Heart right ventricle (tissue), 16 donors: ENCODE measurements at regions not wholly inside any gene's neighbourhood (a gene's known extent, or its start where the extent isn't known, plus 50 kb on each side); places are given as distances from the start of the nearest gene placed in this dataset.

ENCODE experiments used
- ATAC-seq, 8 donors: fragments of 200-7000 bp; cut with Tn5 transposase; one replicate each; pipeline ENCODE4 v1.9.1; 2020; ENCODE audit warnings: mild to moderate bottlenecking in 8 of 8, moderate library complexity in 8 of 8, moderate number of reproducible peaks in 1 of 8
- DNase-seq, 2 donors: peaks; one replicate each; pipeline ENCODE4 v3.0.0-alpha.2; 2020
- H3K27ac ChIP-seq, 10 donors: fragments of 200-600 bp; sonication (generic) in 2 of 10; one replicate each; pipeline versions ENCODE4 v1.5.0 to v1.8.0; 2020 to 2022; ENCODE audit warnings: mild to moderate bottlenecking in 3 of 10
- H3K27me3 ChIP-seq, 7 donors: fragments of 200-600 bp; one replicate each; pipeline ENCODE4 v1.8.0; 2021 to 2022; ENCODE audit warnings: mild to moderate bottlenecking in 2 of 7
- H3K36me3 ChIP-seq, 9 donors: fragments of 200-600 bp; sonication (generic) in 1 of 9; one replicate each; pipeline versions ENCODE4 v1.5.0 to v1.8.0; 2020 to 2022; ENCODE audit warnings: mild to moderate bottlenecking in 2 of 9
- H3K4me1 ChIP-seq, 9 donors: fragments of 200-600 bp; sonication (generic) in 1 of 9; one replicate each; pipeline versions ENCODE4 v1.5.0 to v1.8.0; 2020 to 2022; ENCODE audit warnings: mild to moderate bottlenecking in 4 of 9
- H3K4me3 ChIP-seq, 10 donors: fragments of 200-600 bp; sonication (generic) in 2 of 10; one replicate each; pipeline versions ENCODE4 v1.5.0 to v1.8.0; 2020 to 2022; ENCODE audit warnings: mild to moderate bottlenecking in 7 of 10, moderate library complexity in 2 of 10
- H3K9me3 ChIP-seq, 11 donors: fragments of 200-600 bp in 10 of 11; sonication (generic) in 2 of 11; one replicate each; pipeline versions ENCODE4 v1.5.0 to v1.8.0; 2013 to 2022; ENCODE audit warnings: mild to moderate bottlenecking in 2 of 11, control low read depth in 1 of 11, moderate library complexity in 1 of 11
- WGBS, 2 donors: extraction: QIAGEN DNeasy Blood & Tissue Kit; methylation state at CpG; one replicate each; pipeline ENCODE4 v1.1.7; 2013; ENCODE audit warnings: inconsistent platforms in 1 of 2; 5-methylcytosine and 5-hydroxymethylcytosine counted together
- intact Hi-C, 10 donors: fragments of 100-400 bp; cut with DNase I; formaldehyde crosslinking; loops; one replicate each; pipeline versions ENCODE4 v1.11.1 to v1.14.2; 2022
- TF ChIP-seq, protein P1 (sequence below), 9 donors: fragments of 200-600 bp; sonication (generic) in 2 of 9; IDR thresholded peaks; one replicate each; pipeline versions ENCODE4 v1.5.0 to v1.8.0; 2021 to 2022; ENCODE audit warnings: antibody characterized with exemption in 9 of 9, mild to moderate bottlenecking in 5 of 9, moderate library complexity in 1 of 9
- donor health status: Arrhythmogenic right ventricular cardiomyopathy.
- donor health status: ischemic (EF 13 %, LVEDD 7.1; RV severe dilation, severe dysfunction).
- donor health status: healthy with polysubstance abuse.
- donor health status: DM: no; HTN: yes; CAD: no.
- donor health status: DM: no; HTN: no; CAD: no.
- donor health status: ischemic (EF 25% LVEDD 6.9; RV normal size, moderate dysfunction).
- donor health status: ischemic (EF 25% LVEDD 5.7; RV mildly dilated, moderate dysfunction).
- donor health status: healthy.
- donor health status: DM: yes; HTN: yes; CAD: no.
- donor health status: Ischemic cardiomyopathy.
- donor health status: ischemic (EF 35%, LVEDD 5.7; RV mildly dilated, moderate dysfunction).
- donor health status: nonischemic (EF 11% LVEDD 7.7; RV severe dilation, severe dysfunction).
- donor health status: DM: yes; HTN: yes; CAD: no.
- donor health status: PGD.
- donor health status: ischemic (EF 29% LVEDD 5.4; RV normal size, mild dysfunction).
- donor health status: nonischemic (EF 23%, LVEDD 6.1; RV moderate dilation, normal function).

DNA sequence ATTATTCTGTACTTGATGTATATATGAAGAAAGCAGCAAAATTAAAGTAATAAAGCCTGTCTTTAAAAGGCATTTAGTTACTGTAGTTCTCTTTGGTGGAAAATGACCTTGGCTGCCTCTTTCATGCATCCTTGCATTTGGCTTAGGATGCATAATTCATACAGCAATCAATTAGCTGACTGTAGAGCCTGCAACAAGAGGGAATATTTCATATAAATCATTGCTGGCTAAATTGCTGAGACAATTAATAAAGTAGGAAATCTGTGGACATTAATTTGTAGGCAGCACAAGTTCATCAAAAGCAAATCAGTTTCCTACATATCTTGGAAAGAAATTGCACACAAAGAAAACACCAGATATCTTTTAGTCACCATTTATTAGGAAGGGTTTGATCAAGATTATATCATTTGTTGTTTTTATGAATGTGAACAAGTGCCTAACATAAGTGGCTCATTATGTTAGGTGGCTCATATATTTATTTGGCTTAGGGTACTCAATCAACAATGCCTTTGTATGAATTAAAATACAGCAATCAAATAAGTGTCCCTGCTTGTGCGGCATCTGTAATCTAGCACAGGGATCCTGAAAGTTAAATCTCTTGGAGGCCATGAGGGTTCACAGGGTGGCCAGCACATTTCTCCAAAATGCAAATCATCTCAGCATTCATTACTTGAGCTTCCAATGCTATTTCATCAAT, 220.4 kb upstream of the SPOPL start:
- WGBS, 2 donors = 100% methylated on average over 1 of the region's 1 CpG

DNA sequence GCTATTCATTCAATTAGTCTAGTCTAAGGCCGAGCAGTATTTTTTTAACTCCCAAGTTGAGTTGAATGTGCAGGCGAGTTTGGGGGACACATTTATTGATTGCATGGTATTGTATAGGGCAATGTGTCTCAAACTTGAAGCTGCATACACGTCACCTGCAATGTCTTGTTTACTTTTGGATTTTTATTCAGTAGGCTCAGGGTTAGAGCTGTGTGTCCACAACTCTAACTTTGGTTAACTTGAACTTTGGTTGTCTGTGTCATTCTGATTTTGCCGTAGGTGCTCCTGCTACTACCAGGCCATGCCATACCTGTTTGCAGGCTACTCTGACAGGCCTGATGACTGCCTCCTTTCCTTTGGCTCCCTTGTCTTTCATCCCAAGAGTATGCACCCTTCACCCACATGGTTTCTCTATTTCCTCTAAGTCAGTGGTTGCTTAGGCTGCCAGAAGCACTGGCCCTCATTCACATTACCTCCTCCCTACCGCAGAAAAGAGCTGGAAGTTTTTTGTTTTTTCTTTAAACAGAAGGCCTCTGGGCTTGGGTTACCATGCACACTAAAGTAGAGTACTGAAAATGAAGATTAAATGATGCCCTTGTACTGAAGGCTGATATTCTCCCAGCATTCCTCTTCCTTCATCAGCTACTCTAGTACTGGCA, 219.4 kb upstream of the SPOPL start:
- H3K27me3 ChIP-seq = no peaks in the 10 kb centered on the region

More for the DNA sequence above, 220.4 kb upstream of the SPOPL start:
- Histone ChIP-seq H3K9me3 (peaks cover 0 to 10% (median 3%) of the 10 kb centered on the region in 11 donors), H3K27ac (no peak overlapping the region), H3K36me3 (no peaks in the 10 kb centered on the region), H3K4me3 (no peak overlapping the region), H3K27me3 (no peaks in the 10 kb centered on the region), H3K4me1 (no peaks in the 10 kb centered on the region)
- ATAC-seq (no peak), DNase-seq (no peak)
- intact Hi-C loops = no loop called here
- TF ChIP-seq, protein P1, sequence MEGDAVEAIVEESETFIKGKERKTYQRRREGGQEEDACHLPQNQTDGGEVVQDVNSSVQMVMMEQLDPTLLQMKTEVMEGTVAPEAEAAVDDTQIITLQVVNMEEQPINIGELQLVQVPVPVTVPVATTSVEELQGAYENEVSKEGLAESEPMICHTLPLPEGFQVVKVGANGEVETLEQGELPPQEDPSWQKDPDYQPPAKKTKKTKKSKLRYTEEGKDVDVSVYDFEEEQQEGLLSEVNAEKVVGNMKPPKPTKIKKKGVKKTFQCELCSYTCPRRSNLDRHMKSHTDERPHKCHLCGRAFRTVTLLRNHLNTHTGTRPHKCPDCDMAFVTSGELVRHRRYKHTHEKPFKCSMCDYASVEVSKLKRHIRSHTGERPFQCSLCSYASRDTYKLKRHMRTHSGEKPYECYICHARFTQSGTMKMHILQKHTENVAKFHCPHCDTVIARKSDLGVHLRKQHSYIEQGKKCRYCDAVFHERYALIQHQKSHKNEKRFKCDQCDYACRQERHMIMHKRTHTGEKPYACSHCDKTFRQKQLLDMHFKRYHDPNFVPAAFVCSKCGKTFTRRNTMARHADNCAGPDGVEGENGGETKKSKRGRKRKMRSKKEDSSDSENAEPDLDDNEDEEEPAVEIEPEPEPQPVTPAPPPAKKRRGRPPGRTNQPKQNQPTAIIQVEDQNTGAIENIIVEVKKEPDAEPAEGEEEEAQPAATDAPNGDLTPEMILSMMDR (IDR thresholded peaks at IDR 0.05) = no peak

DNA sequence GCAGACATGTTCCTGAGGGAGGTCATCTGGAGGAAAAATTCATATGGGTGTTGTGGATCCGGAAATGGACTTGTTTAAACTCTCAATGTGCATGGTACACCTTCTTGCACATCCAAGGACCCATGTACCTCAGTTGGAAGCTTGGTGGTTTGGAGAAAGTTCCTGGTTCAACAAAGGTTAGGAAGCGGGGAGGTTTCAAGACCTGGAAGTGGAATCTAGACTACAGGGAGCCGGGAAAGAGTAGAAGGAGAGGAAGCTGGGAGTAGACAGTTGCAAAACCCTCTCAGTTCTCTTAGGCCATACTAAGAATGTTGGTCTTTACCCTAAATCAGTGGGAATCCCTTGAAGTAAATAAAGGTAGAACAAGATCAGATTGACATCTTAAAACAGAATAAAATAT, 209.8 kb upstream of the SPOPL start:
- no peaks in the 10 kb centered on the region for H3K36me3 ChIP-seq
- peaks cover 0 to 5% (median 0%) of the 10 kb centered on the region in 11 donors for H3K9me3 ChIP-seq
- intact Hi-C loops = no loop called here
- no peak for ATAC-seq
- no peaks in the 10 kb centered on the region for H3K4me1 ChIP-seq
- H3K4me3 ChIP-seq = no peak overlapping the region
- no peak overlapping the region for H3K27ac ChIP-seq
- WGBS, 2 donors = 93 to 95% methylated on average over 3 of the region's 3 CpGs
- DNase-seq = no peak
- TF ChIP-seq, protein P1 (IDR thresholded peaks at IDR 0.05) = no peak
- no peaks in the 10 kb centered on the region for H3K27me3 ChIP-seq

More for the DNA sequence above, 219.4 kb upstream of the SPOPL start:
- ATAC-seq = no peak
- H3K9me3 ChIP-seq = peaks cover 0 to 20% (median 3%) of the 10 kb centered on the region in 11 donors
- no peaks in the 10 kb centered on the region for H3K4me1 ChIP-seq
- H3K36me3 ChIP-seq = no peaks in the 10 kb centered on the region
- TF ChIP-seq, protein P1 (IDR thresholded peaks at IDR 0.05) = no peak
- no peak for DNase-seq
- H3K4me3 ChIP-seq = no peak overlapping the region
- 94 to 96% methylated on average over 5 of the region's 5 CpGs for WGBS, 2 donors
- intact Hi-C loops = no loop called here
- H3K27ac ChIP-seq = no peak overlapping the region

DNA sequence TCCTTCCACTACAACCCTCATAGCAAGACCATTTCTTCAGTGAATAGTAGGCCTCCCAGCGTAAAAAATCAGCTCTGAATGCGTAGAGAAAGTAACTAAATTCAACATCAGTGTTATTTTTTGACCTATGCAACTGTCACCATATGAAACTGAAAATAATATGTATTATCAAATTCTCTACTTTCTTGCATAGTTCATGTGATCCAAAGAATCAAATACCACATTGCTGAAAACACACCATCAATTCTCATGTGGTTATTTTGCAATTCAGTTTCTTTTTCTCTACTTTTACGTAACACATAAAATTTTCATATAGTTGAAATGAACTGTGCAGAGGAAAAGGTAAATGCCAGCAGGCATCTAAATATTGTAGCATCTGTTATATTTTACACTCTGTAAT, 208.5 kb upstream of the SPOPL start:
- H3K27me3 ChIP-seq = no peaks in the 10 kb centered on the region
- H3K36me3 ChIP-seq = no peaks in the 10 kb centered on the region
- no peaks in the 10 kb centered on the region for H3K4me1 ChIP-seq
- H3K27ac ChIP-seq = no peak overlapping the region
- H3K4me3 ChIP-seq = no peak overlapping the region
- DNase-seq (no peak), ATAC-seq (no peak)
- peaks cover 0 to 4% (median 0%) of the 10 kb centered on the region in 11 donors for H3K9me3 ChIP-seq
- intact Hi-C loops = no loop called here
- TF ChIP-seq, protein P1 (IDR thresholded peaks at IDR 0.05) = no peak
- 96 to 97% methylated on average over 3 of the region's 3 CpGs for WGBS, 2 donors
